GM21360 (cell line): ENCODE measurements at regions not wholly inside any gene's neighbourhood (a gene's known extent, or its start where the extent isn't known, plus 50 kb on each side); places are given as distances from the start of the nearest gene placed in this dataset.

Experiments
- ATAC-seq: cut with Tn5 transposase; IDR thresholded peaks from one replicate; pipeline ENCODE4 v1.9.1; 2021; ENCODE audit warnings: mild to moderate bottlenecking, moderate library complexity; ENCODE audit not compliant: unreplicated experiment

GRCh38 chr15:100810229-100810628 is 69.4 kb upstream of the ALDH1A3 start:
- ATAC-seq, result no peak

GRCh38 chr15:100810831-100811230 is 68.8 kb upstream of the ALDH1A3 start:
- no peak for ATAC-seq

- ATAC-seq, result no peak
Observed at GRCh38 chr15:100812802-100813201, 66.8 kb upstream of the ALDH1A3 start.

GRCh38 chr15:100818927-100819326 is 60.7 kb upstream of the ALDH1A3 start:
- no peak for ATAC-seq

- no peak for ATAC-seq
Observed at GRCh38 chr15:100820528-100820927, 59.1 kb upstream of the ALDH1A3 start.

GRCh38 chr15:100821327-100821726 is 58.3 kb upstream of the ALDH1A3 start:
- no peak for ATAC-seq

GRCh38 chr15:100824211-100824610 is 55.4 kb upstream of the ALDH1A3 start:
- no peak for ATAC-seq

GRCh38 chr15:100829457-100829856 is 50.2 kb upstream of the ALDH1A3 start:
- ATAC-seq, result no peak
